ENCODE measurements at regions not wholly inside any gene's neighbourhood (a gene's known extent, or its start where the extent isn't known, plus 50 kb on each side); places are given as distances from the start of the nearest gene placed in this dataset.

- H3K27ac Mint-ChIP-seq = no peak overlapping the region
- no peaks in the 10 kb centered on the region for H3K4me1 Mint-ChIP-seq (ENCODE audit: low read depth)
- peaks cover 42% of the 10 kb centered on the region for H3K9me3 Mint-ChIP-seq
- H3K36me3 Mint-ChIP-seq (ENCODE audit: low read depth) = no peaks in the 10 kb centered on the region
- H3K4me3 Mint-ChIP-seq = no peak overlapping the region
- no peak for DNase-seq (ENCODE audit: low spot score)
- no peaks in the 10 kb centered on the region for H3K27me3 Mint-ChIP-seq (ENCODE audit: low read depth)
Observed at GRCh38 chr13:62964522-62964921, 1548.9 kb upstream of the PCDH20 start.

- Mint-ChIP-seq H3K4me1 (ENCODE audit: low read depth) (no peaks in the 10 kb centered on the region), H3K27me3 (ENCODE audit: low read depth) (no peaks in the 10 kb centered on the region), H3K27ac (no peak overlapping the region), H3K4me3 (no peak overlapping the region), H3K9me3 (peaks cover 20% of the 10 kb centered on the region), H3K36me3 (ENCODE audit: low read depth) (no peaks in the 10 kb centered on the region)
- no peak for DNase-seq (ENCODE audit: low spot score)
Observed at GRCh38 chr13:62960723-62961122, 1545.1 kb upstream of the PCDH20 start.

GRCh38 chr13:62933809-62934208 lies 1518.2 kb upstream of the PCDH20 start:
- no peaks in the 10 kb centered on the region for H3K36me3 Mint-ChIP-seq (ENCODE audit: low read depth)

GRCh38 chr13:62932256-62932883 lies 1516.7 kb upstream of the PCDH20 start:
- no peaks in the 10 kb centered on the region for H3K4me1 Mint-ChIP-seq (ENCODE audit: low read depth)

More at GRCh38 chr13:62933809-62934208, 1518.2 kb upstream of the PCDH20 start:
- DNase-seq (ENCODE audit: low spot score) = no peak
- peaks cover 20% of the 10 kb centered on the region for H3K9me3 Mint-ChIP-seq
- H3K4me1 Mint-ChIP-seq (ENCODE audit: low read depth) = no peaks in the 10 kb centered on the region
- no peak overlapping the region for H3K4me3 Mint-ChIP-seq
- H3K27me3 Mint-ChIP-seq (ENCODE audit: low read depth) = no peaks in the 10 kb centered on the region
- no peak overlapping the region for H3K27ac Mint-ChIP-seq

GRCh38 chr13:62931853-62932252 lies 1516.2 kb upstream of the PCDH20 start:
- DNase-seq (ENCODE audit: low spot score) = no peak
- no peaks in the 10 kb centered on the region for H3K4me1 Mint-ChIP-seq (ENCODE audit: low read depth)
- H3K9me3 Mint-ChIP-seq = peaks cover 13% of the 10 kb centered on the region

More at GRCh38 chr13:62932256-62932883, 1516.7 kb upstream of the PCDH20 start:
- Mint-ChIP-seq H3K4me3 (no peak overlapping the region), H3K36me3 (ENCODE audit: low read depth) (no peaks in the 10 kb centered on the region), H3K27me3 (ENCODE audit: low read depth) (no peaks in the 10 kb centered on the region), H3K9me3 (peaks cover 13% of the 10 kb centered on the region), H3K27ac (no peak overlapping the region)
- DNase-seq (ENCODE audit: low spot score) = no peak

GRCh38 chr13:62924395-62924794 lies 1508.7 kb upstream of the PCDH20 start:
- H3K27me3 Mint-ChIP-seq (ENCODE audit: low read depth) = no peaks in the 10 kb centered on the region
- H3K27ac Mint-ChIP-seq = no peak overlapping the region
- DNase-seq (ENCODE audit: low spot score) = no peak
- peaks cover 11% of the 10 kb centered on the region for H3K9me3 Mint-ChIP-seq
- H3K36me3 Mint-ChIP-seq (ENCODE audit: low read depth) = no peaks in the 10 kb centered on the region
- H3K4me3 Mint-ChIP-seq = no peak overlapping the region
- H3K4me1 Mint-ChIP-seq (ENCODE audit: low read depth) = no peaks in the 10 kb centered on the region

More at GRCh38 chr13:62931853-62932252, 1516.2 kb upstream of the PCDH20 start:
- Mint-ChIP-seq H3K27me3 (ENCODE audit: low read depth) (no peaks in the 10 kb centered on the region), H3K4me3 (no peak overlapping the region), H3K27ac (no peak overlapping the region), H3K36me3 (ENCODE audit: low read depth) (no peaks in the 10 kb centered on the region)

GRCh38 chr13:62920159-62920558 lies 1504.5 kb upstream of the PCDH20 start:
- peaks cover 14% of the 10 kb centered on the region for H3K9me3 Mint-ChIP-seq
- H3K4me1 Mint-ChIP-seq (ENCODE audit: low read depth) = no peaks in the 10 kb centered on the region
- DNase-seq (ENCODE audit: low spot score) = no peak
- H3K27ac Mint-ChIP-seq = no peak overlapping the region
- no peak overlapping the region for H3K4me3 Mint-ChIP-seq
- no peaks in the 10 kb centered on the region for H3K36me3 Mint-ChIP-seq (ENCODE audit: low read depth)
- H3K27me3 Mint-ChIP-seq (ENCODE audit: low read depth) = no peaks in the 10 kb centered on the region

- H3K4me3 Mint-ChIP-seq = no peak overlapping the region
- H3K27me3 Mint-ChIP-seq (ENCODE audit: low read depth) = no peaks in the 10 kb centered on the region
- H3K4me1 Mint-ChIP-seq (ENCODE audit: low read depth) = no peaks in the 10 kb centered on the region
- H3K9me3 Mint-ChIP-seq = peaks cover 17% of the 10 kb centered on the region
- H3K36me3 Mint-ChIP-seq (ENCODE audit: low read depth) = no peaks in the 10 kb centered on the region
- H3K27ac Mint-ChIP-seq = no peak overlapping the region
- no peak for DNase-seq (ENCODE audit: low spot score)
Observed at GRCh38 chr13:62919491-62919890, 1503.8 kb upstream of the PCDH20 start.

GRCh38 chr13:62910541-62911060 lies 1495.0 kb upstream of the PCDH20 start:
- H3K27me3 Mint-ChIP-seq (ENCODE audit: low read depth) = no peaks in the 10 kb centered on the region
- no peak overlapping the region for H3K27ac Mint-ChIP-seq
- H3K4me1 Mint-ChIP-seq (ENCODE audit: low read depth) = no peaks in the 10 kb centered on the region
- no peaks in the 10 kb centered on the region for H3K36me3 Mint-ChIP-seq (ENCODE audit: low read depth)
- peaks cover 20% of the 10 kb centered on the region for H3K9me3 Mint-ChIP-seq
- H3K4me3 Mint-ChIP-seq = no peak overlapping the region
- no peak for DNase-seq (ENCODE audit: low spot score)

GRCh38 chr13:62908321-62908720 lies 1492.7 kb upstream of the PCDH20 start:
- DNase-seq (ENCODE audit: low spot score) = no peak
- Mint-ChIP-seq H3K4me3 (no peak overlapping the region), H3K36me3 (ENCODE audit: low read depth) (no peaks in the 10 kb centered on the region), H3K27ac (no peak overlapping the region), H3K9me3 (peaks cover 14% of the 10 kb centered on the region), H3K4me1 (ENCODE audit: low read depth) (no peaks in the 10 kb centered on the region), H3K27me3 (ENCODE audit: low read depth) (no peaks in the 10 kb centered on the region)

- Mint-ChIP-seq H3K4me3 (no peak overlapping the region), H3K4me1 (ENCODE audit: low read depth) (no peaks in the 10 kb centered on the region), H3K27me3 (ENCODE audit: low read depth) (no peaks in the 10 kb centered on the region), H3K9me3 (peaks cover 10% of the 10 kb centered on the region), H3K27ac (no peak overlapping the region), H3K36me3 (ENCODE audit: low read depth) (no peaks in the 10 kb centered on the region)
- no peak for DNase-seq (ENCODE audit: low spot score)
Observed at GRCh38 chr13:62906896-62907295, 1491.2 kb upstream of the PCDH20 start.

- DNase-seq (ENCODE audit: low spot score) = no peak
- Mint-ChIP-seq H3K4me3 (no peak overlapping the region), H3K36me3 (ENCODE audit: low read depth) (no peaks in the 10 kb centered on the region), H3K27ac (no peak overlapping the region), H3K9me3 (peaks cover 10% of the 10 kb centered on the region), H3K4me1 (ENCODE audit: low read depth) (no peaks in the 10 kb centered on the region), H3K27me3 (ENCODE audit: low read depth) (no peaks in the 10 kb centered on the region)
Observed at GRCh38 chr13:62906469-62906868, 1490.8 kb upstream of the PCDH20 start.

- H3K27ac Mint-ChIP-seq = no peak overlapping the region
- peaks cover 44% of the 10 kb centered on the region for H3K9me3 Mint-ChIP-seq
- no peaks in the 10 kb centered on the region for H3K27me3 Mint-ChIP-seq (ENCODE audit: low read depth)
- no peak overlapping the region for H3K4me3 Mint-ChIP-seq
- H3K4me1 Mint-ChIP-seq (ENCODE audit: low read depth) = no peaks in the 10 kb centered on the region
- no peak for DNase-seq (ENCODE audit: low spot score)
- no peaks in the 10 kb centered on the region for H3K36me3 Mint-ChIP-seq (ENCODE audit: low read depth)
Observed at GRCh38 chr13:62887046-62887445, 1471.4 kb upstream of the PCDH20 start.

GRCh38 chr13:62879071-62879470 lies 1463.4 kb upstream of the PCDH20 start:
- Mint-ChIP-seq H3K4me3 (no peak overlapping the region), H3K9me3 (peaks cover 23% of the 10 kb centered on the region), H3K4me1 (ENCODE audit: low read depth) (no peaks in the 10 kb centered on the region), H3K27ac (no peak overlapping the region), H3K27me3 (ENCODE audit: low read depth) (no peaks in the 10 kb centered on the region), H3K36me3 (ENCODE audit: low read depth) (no peaks in the 10 kb centered on the region)
- no peak for DNase-seq (ENCODE audit: low spot score)

GRCh38 chr13:62875118-62875640 lies 1459.5 kb upstream of the PCDH20 start:
- no peaks in the 10 kb centered on the region for H3K36me3 Mint-ChIP-seq (ENCODE audit: low read depth)
- no peak for DNase-seq (ENCODE audit: low spot score)
- peaks cover 12% of the 10 kb centered on the region for H3K9me3 Mint-ChIP-seq
- H3K27ac Mint-ChIP-seq = no peak overlapping the region
- H3K27me3 Mint-ChIP-seq (ENCODE audit: low read depth) = no peaks in the 10 kb centered on the region
- no peak overlapping the region for H3K4me3 Mint-ChIP-seq
- H3K4me1 Mint-ChIP-seq (ENCODE audit: low read depth) = no peaks in the 10 kb centered on the region
